ENCODE measurements at regions not wholly inside any gene's neighbourhood (a gene's known extent, or its start where the extent isn't known, plus 50 kb on each side); places are given as distances from the start of the nearest gene placed in this dataset.

GRCh38 chr3:5427021-5427420 lies 239.5 kb downstream of the EDEM1 start:
- H2BK12ac ChIP-seq (ENCODE audit: low read length), result no peak overlapping the region
- H3K36me3 ChIP-seq (replicated peaks in 1 of 2; ENCODE audit: control insufficient read depth in 2 of 2, insufficient read depth in 2 of 2, low read length in 2 of 2), result no peaks in the 10 kb centered on the region
- no peak overlapping the region for H2BK5ac ChIP-seq (ENCODE audit: low read length)
- H3K27me3 ChIP-seq (ENCODE audit: control insufficient read depth in 3 of 3, insufficient read depth in 3 of 3, low read depth in 1 of 3, low read length in 3 of 3), result no peaks in the 10 kb centered on the region
- no peak overlapping the region for H3K27ac ChIP-seq (replicated peaks; ENCODE audit: low read length)
- H2BK15ac ChIP-seq (ENCODE audit: low read length), result no peak overlapping the region
- H2BK120ac ChIP-seq (ENCODE audit: low read depth, low read length), result no peak overlapping the region
- no peak overlapping the region for H4K8ac ChIP-seq (ENCODE audit: low read depth, low read length)
- H3K9me3 ChIP-seq (replicated peaks in 1 of 2; ENCODE audit: control insufficient read depth in 2 of 2, insufficient read depth in 1 of 2, low read depth in 1 of 2, low read length in 2 of 2), result no peaks in the 10 kb centered on the region
- no peak overlapping the region for H2AK5ac ChIP-seq (ENCODE audit: low read depth, low read length)
- H3K4ac ChIP-seq (ENCODE audit: low read length), result no peak overlapping the region
- DNase-seq (ENCODE audit: low spot score), result no peak
- no CpG with 5 or more reads among the region's 6 CpGs for WGBS, 2 donors (ENCODE audit: extremely low coverage in 2 of 2, insufficient read length in 2 of 2, insufficient replicate concordance in 1 of 2)
- H3K4me1 ChIP-seq (ENCODE audit: control insufficient read depth in 2 of 2, insufficient read depth in 1 of 2, low read depth in 1 of 2, low read length in 2 of 2), result peaks cover 0 to 3% of the 10 kb centered on the region in 2 donors
- H3K9ac ChIP-seq (ENCODE audit: low read depth, low read length, poor library complexity), result no peak overlapping the region
- H3K18ac ChIP-seq (ENCODE audit: low read length), result no peak overlapping the region
- no peak overlapping the region for H3K14ac ChIP-seq (ENCODE audit: low read length)
- H4K91ac ChIP-seq (ENCODE audit: low read depth, low read length, poor library complexity), result no peak overlapping the region
- H2AFZ ChIP-seq (ENCODE audit: low read length), result no peak overlapping the region
- no peaks in the 10 kb centered on the region for H3K79me1 ChIP-seq (ENCODE audit: low read depth, low read length)
- no peak overlapping the region for H3K23ac ChIP-seq (ENCODE audit: low read depth, low read length, poor library complexity)
- no peak overlapping the region for H3K4me3 ChIP-seq (ENCODE audit: low read length in 2 of 2)
- no peak overlapping the region for H3K4me2 ChIP-seq (ENCODE audit: insufficient read depth, low read length, poor library complexity, severe bottlenecking)

- Histone ChIP-seq H3K27ac (replicated peaks; ENCODE audit: low read length) (no peak overlapping the region), H3K4ac (ENCODE audit: low read length) (no peak overlapping the region), H3K27me3 (ENCODE audit: control insufficient read depth in 3 of 3, insufficient read depth in 3 of 3, low read depth in 1 of 3, low read length in 3 of 3) (no peaks in the 10 kb centered on the region), H3K79me1 (ENCODE audit: low read depth, low read length) (no peaks in the 10 kb centered on the region), H3K14ac (ENCODE audit: low read length) (no peak overlapping the region), H3K4me1 (ENCODE audit: control insufficient read depth in 2 of 2, insufficient read depth in 1 of 2, low read depth in 1 of 2, low read length in 2 of 2) (peaks cover 0 to 3% of the 10 kb centered on the region in 2 donors), H3K18ac (ENCODE audit: low read length) (no peak overlapping the region), H2AK5ac (ENCODE audit: low read depth, low read length) (no peak overlapping the region), H3K4me2 (ENCODE audit: insufficient read depth, low read length, poor library complexity, severe bottlenecking) (no peak overlapping the region), H4K91ac (ENCODE audit: low read depth, low read length, poor library complexity) (no peak overlapping the region), H4K8ac (ENCODE audit: low read depth, low read length) (no peak overlapping the region), H2AFZ (ENCODE audit: low read length) (no peak overlapping the region), H3K23ac (ENCODE audit: low read depth, low read length, poor library complexity) (no peak overlapping the region), H2BK5ac (ENCODE audit: low read length) (no peak overlapping the region), H3K9ac (ENCODE audit: low read depth, low read length, poor library complexity) (no peak overlapping the region), H2BK120ac (ENCODE audit: low read depth, low read length) (no peak overlapping the region), H2BK15ac (ENCODE audit: low read length) (no peak overlapping the region), H2BK12ac (ENCODE audit: low read length) (no peak overlapping the region), H3K36me3 (replicated peaks in 1 of 2; ENCODE audit: control insufficient read depth in 2 of 2, insufficient read depth in 2 of 2, low read length in 2 of 2) (no peaks in the 10 kb centered on the region), H3K9me3 (replicated peaks in 1 of 2; ENCODE audit: control insufficient read depth in 2 of 2, insufficient read depth in 1 of 2, low read depth in 1 of 2, low read length in 2 of 2) (no peaks in the 10 kb centered on the region), H3K4me3 (ENCODE audit: low read length in 2 of 2) (no peak overlapping the region)
- no CpG with 5 or more reads among the region's 3 CpGs for WGBS, 2 donors (ENCODE audit: extremely low coverage in 2 of 2, insufficient read length in 2 of 2, insufficient replicate concordance in 1 of 2)
- no peak for DNase-seq (ENCODE audit: low spot score)
These were observed 240.4 kb downstream of the EDEM1 start for GRCh38 chr3:5427938-5428337.

GRCh38 chr3:5428607-5429516 lies 241.4 kb downstream of the EDEM1 start:
- Histone ChIP-seq H4K8ac (ENCODE audit: low read depth, low read length) (no peak overlapping the region), H2BK120ac (ENCODE audit: low read depth, low read length) (no peak overlapping the region), H3K9ac (ENCODE audit: low read depth, low read length, poor library complexity) (no peak overlapping the region), H3K27ac (replicated peaks; ENCODE audit: low read length) (no peak overlapping the region), H2AFZ (ENCODE audit: low read length) (no peak overlapping the region), H2BK15ac (ENCODE audit: low read length) (no peak overlapping the region), H3K14ac (ENCODE audit: low read length) (no peak overlapping the region), H3K79me1 (ENCODE audit: low read depth, low read length) (no peaks in the 10 kb centered on the region), H2BK5ac (ENCODE audit: low read length) (no peak overlapping the region), H2AK5ac (ENCODE audit: low read depth, low read length) (no peak overlapping the region), H3K4me3 (ENCODE audit: low read length in 2 of 2) (no peak overlapping the region), H3K36me3 (replicated peaks in 1 of 2; ENCODE audit: control insufficient read depth in 2 of 2, insufficient read depth in 2 of 2, low read length in 2 of 2) (no peaks in the 10 kb centered on the region), H3K4me1 (ENCODE audit: control insufficient read depth in 2 of 2, insufficient read depth in 1 of 2, low read depth in 1 of 2, low read length in 2 of 2) (peaks cover 0 to 3% of the 10 kb centered on the region in 2 donors), H3K27me3 (ENCODE audit: control insufficient read depth in 3 of 3, insufficient read depth in 3 of 3, low read depth in 1 of 3, low read length in 3 of 3) (no peaks in the 10 kb centered on the region), H3K9me3 (replicated peaks in 1 of 2; ENCODE audit: control insufficient read depth in 2 of 2, insufficient read depth in 1 of 2, low read depth in 1 of 2, low read length in 2 of 2) (no peaks in the 10 kb centered on the region), H3K18ac (ENCODE audit: low read length) (no peak overlapping the region), H3K4ac (ENCODE audit: low read length) (no peak overlapping the region), H3K23ac (ENCODE audit: low read depth, low read length, poor library complexity) (no peak overlapping the region), H4K91ac (ENCODE audit: low read depth, low read length, poor library complexity) (no peak overlapping the region), H2BK12ac (ENCODE audit: low read length) (no peak overlapping the region), H3K4me2 (ENCODE audit: insufficient read depth, low read length, poor library complexity, severe bottlenecking) (no peak overlapping the region)
- no CpG with 5 or more reads among the region's 10 CpGs for WGBS, 2 donors (ENCODE audit: extremely low coverage in 2 of 2, insufficient read length in 2 of 2, insufficient replicate concordance in 1 of 2)
- no peak for DNase-seq (ENCODE audit: low spot score)

DNA sequence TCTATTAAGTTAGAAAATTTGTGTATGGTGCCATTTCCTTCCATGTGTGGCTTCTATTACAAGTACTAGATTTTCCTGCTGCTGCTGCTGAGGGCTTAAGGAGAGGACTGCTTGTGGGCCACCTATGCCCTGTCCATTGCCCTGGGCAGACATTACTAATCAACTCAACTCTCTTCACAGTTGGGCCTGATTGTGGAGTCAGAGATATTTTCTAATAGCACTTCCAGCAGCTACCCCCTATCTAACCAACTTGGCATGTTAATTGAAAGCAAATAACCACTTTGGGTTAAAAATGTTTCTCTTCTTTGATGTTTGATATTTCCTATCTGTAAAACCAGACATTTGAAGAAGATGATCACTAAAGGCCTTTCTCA lies 242.0 kb downstream of the EDEM1 start:
- H3K79me1 ChIP-seq (ENCODE audit: low read depth, low read length), result no peaks in the 10 kb centered on the region
- no peak overlapping the region for H2BK12ac ChIP-seq (ENCODE audit: low read length)
- H3K9me3 ChIP-seq (replicated peaks in 1 of 2; ENCODE audit: control insufficient read depth in 2 of 2, insufficient read depth in 1 of 2, low read depth in 1 of 2, low read length in 2 of 2), result no peaks in the 10 kb centered on the region
- H3K4me3 ChIP-seq (ENCODE audit: low read length in 2 of 2), result no peak overlapping the region
- H3K14ac ChIP-seq (ENCODE audit: low read length), result no peak overlapping the region
- H4K91ac ChIP-seq (ENCODE audit: low read depth, low read length, poor library complexity), result no peak overlapping the region
- no peaks in the 10 kb centered on the region for H3K27me3 ChIP-seq (ENCODE audit: control insufficient read depth in 3 of 3, insufficient read depth in 3 of 3, low read depth in 1 of 3, low read length in 3 of 3)
- no peak overlapping the region for H3K4me2 ChIP-seq (ENCODE audit: insufficient read depth, low read length, poor library complexity, severe bottlenecking)
- H2AK5ac ChIP-seq (ENCODE audit: low read depth, low read length), result no peak overlapping the region
- no peak overlapping the region for H3K23ac ChIP-seq (ENCODE audit: low read depth, low read length, poor library complexity)
- H3K36me3 ChIP-seq (replicated peaks in 1 of 2; ENCODE audit: control insufficient read depth in 2 of 2, insufficient read depth in 2 of 2, low read length in 2 of 2), result no peaks in the 10 kb centered on the region
- peaks cover 0 to 3% of the 10 kb centered on the region in 2 donors for H3K4me1 ChIP-seq (ENCODE audit: control insufficient read depth in 2 of 2, insufficient read depth in 1 of 2, low read depth in 1 of 2, low read length in 2 of 2)
- DNase-seq (ENCODE audit: low spot score), result no peak
- no peak overlapping the region for H3K4ac ChIP-seq (ENCODE audit: low read length)
- no peak overlapping the region for H3K9ac ChIP-seq (ENCODE audit: low read depth, low read length, poor library complexity)
- no peak overlapping the region for H3K27ac ChIP-seq (replicated peaks; ENCODE audit: low read length)
- no peak overlapping the region for H2BK15ac ChIP-seq (ENCODE audit: low read length)
- H2AFZ ChIP-seq (ENCODE audit: low read length), result no peak overlapping the region
- no peak overlapping the region for H3K18ac ChIP-seq (ENCODE audit: low read length)
- no peak overlapping the region for H2BK5ac ChIP-seq (ENCODE audit: low read length)
- no peak overlapping the region for H4K8ac ChIP-seq (ENCODE audit: low read depth, low read length)
- no peak overlapping the region for H2BK120ac ChIP-seq (ENCODE audit: low read depth, low read length)
